HG03439 (cell line): ENCODE measurements at regions not wholly inside any gene's neighbourhood (a gene's known extent, or its start where the extent isn't known, plus 50 kb on each side); places are given as distances from the start of the nearest gene placed in this dataset.
"Not testable (repeated sequence)": the region's sequence is repeated elsewhere in the genome, so short reads cannot be mapped to it uniquely, and the experiment has no call there.

Source experiments
- ATAC-seq: cut with Tn5 transposase; IDR thresholded peaks from one replicate; pipeline ENCODE4 v1.9.1; 2021; ENCODE audit warnings: mild to moderate bottlenecking, moderate library complexity; ENCODE audit not compliant: unreplicated experiment

DNA sequence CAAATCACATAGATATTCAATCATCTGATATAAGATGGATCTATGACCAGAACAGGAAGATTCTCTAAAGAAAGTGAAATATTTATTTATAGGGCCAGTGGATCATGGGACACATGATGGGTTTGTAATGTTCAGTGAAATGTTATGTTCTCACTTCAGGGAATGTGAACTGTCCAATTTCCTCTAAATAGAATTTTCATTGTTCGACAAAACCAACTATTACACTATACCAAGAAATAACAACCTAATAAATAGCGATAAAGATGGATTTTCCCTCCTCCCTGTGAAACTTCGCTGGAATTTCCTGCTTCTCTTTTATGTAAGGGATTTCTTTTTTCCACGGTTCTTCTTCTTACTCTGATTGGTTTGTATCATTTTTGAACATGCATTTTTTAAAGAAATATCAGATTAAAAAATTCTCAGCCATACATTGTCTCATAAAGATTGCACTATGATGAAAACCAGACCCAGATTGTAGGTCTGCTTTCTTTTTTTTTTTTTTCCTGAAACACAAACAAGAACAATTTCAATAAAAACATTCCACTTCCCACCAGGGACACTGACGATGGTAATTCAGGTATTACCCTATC lies 139.8 kb upstream of the ZEB1 start:
- no peak for ATAC-seq

DNA sequence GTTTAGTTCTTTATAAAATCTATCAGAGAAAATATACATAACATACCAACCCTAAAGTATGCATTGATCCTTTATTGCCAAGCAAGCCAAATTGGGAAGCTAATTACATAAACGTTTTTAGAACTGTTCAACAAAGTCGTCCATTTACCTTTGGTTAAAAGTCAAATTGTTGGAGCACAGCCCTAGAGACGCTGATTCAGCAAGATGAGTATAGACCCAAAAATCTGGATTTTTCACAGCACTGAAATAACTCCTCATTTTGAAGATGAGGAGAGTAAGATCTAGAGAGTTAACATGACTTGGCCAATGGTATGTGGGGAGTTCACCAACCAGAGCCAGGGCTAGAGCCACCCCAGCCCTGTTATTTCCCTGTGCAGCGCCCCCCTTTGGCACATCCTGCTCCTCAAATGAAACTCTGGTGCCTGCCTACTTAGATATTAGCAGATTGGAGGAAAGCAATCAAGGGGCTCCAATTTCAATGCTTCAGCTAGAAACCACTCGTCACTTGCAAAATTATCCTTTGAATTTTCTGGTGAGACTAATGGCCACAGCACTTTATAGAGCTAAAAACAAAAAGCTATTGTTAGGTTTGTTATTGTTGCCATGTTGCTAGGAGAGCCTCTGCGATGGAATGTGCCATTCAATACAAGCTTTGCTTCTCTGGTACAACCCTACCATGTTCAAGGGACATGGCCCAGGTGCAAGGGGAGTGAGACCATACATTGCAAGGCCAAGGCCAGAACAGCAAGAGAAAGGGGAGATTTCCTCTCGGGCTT lies 132.6 kb upstream of the ZEB1 start:
- no peak for ATAC-seq

DNA sequence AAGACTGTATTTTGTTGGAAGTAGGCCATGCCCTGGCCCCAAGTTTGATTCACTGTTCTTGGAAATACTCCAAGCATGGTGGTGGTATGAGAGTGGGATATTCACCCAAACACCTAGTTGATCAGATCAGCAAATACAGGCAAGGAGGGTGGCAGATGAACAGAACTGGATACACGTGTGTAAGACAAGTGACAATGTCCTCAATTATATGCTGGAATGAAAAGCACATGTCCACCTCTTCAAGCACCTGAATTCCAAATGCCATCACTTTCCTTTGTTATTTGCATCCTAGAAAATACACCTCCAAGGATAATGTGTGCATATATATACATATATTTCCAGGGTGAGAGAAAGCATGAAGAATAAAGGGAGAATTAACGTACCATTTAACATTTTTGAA lies 131.8 kb upstream of the ZEB1 start:
- no peak for ATAC-seq

DNA sequence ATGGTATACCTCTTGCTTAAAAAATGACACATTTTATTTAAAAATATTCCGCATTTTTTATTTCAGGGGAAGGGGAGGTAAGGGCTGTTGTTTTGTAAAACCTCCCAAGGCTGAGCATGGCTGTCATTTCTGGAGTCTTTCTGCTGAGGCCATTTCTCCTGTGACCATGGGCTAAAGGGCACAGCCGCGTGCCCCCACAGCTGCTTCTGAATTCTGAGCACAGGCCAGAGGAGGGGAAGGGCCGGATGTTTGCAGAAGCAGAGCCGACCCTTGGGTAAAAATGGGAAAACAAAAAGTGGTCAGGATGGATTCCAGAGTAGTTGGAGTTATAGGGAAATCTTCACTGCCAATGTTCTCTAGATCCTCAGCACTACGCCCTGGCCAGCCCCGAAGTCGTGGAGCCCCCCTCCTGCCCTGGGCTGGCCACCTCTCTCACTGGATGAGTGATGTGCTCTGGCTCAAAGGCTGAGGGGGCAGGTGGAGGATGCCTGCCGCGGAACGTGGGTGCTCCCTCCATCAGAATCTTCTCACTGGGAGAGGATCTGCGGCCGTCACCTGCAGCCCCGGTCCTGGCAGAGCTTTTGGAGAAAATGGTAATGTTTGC lies 131.3 kb upstream of the ZEB1 start:
- ATAC-seq = no peak

DNA sequence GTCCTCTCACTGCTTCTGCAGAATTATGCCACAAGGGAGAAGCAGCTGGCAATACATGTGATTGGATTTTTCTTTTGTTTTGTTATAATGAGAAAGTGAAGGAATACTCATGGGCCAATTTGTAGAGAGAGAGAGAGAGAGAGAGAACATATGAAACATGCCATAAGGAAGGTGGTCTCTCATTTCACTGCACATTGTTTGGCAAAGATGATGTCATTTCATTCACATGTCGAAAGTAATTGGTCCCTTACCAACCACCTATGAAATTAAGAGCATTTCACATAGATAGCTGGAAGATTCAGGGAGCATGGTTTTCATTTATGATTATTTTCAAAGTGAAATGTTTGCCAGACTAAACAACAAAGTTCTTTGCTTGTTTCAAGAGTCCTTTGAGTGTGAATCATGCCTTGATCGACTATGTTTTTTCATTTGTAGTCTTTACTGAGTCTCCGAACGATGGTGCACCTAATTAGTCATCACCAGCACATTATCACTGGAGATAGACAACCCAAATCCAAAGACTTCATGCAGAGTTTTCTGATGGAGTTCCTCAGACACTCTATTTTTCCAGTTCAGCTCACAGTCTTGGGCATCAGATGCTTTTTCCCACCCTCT lies 130.1 kb upstream of the ZEB1 start:
- no peak for ATAC-seq

GRCh38 chr10:31190488-31190887 lies 128.5 kb upstream of the ZEB1 start:
- ATAC-seq = no peak

GRCh38 chr10:31192475-31192874 lies 126.5 kb upstream of the ZEB1 start:
- no peak for ATAC-seq

GRCh38 chr10:31194986-31195385 lies 124.0 kb upstream of the ZEB1 start:
- ATAC-seq = no peak

DNA sequence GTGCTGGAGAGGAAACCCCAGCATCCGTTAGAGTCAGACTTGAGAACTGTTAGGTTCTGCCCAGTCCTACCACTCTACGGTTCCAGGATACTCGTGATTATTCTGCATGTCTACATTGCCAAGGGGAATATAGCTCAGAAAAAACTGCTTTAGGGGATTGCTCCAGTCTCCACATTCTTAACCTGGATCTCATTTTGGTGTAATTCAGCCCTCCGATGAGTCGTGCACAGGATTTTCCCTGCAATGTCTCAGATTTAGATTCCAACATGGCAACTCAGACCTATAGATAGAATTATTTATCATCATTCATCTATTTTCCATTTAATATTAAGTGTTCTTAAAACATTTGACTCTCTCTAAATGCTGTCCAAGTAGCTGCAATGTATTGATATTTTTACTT lies 121.1 kb upstream of the ZEB1 start:
- ATAC-seq = no peak

DNA sequence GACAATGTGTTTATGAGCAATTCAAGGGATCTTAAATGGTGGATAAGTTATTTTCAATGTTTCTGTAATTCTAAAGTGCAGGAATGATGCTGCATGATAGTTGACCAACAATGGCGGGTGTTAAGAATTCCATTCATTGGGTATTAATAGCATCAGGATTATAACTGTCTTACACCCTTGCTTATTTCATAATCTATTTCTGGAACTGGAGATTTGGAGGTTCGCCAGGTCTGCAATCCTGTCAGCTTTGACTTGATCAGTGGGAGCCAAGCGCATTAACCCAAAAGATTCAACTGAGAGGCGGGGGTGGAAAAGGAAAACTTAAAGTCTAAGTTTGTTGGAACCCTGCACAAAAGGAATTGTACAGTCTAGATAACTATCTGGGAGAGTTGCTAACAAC lies 114.9 kb upstream of the ZEB1 start:
- ATAC-seq = no peak

GRCh38 chr10:31207636-31208035 lies 111.4 kb upstream of the ZEB1 start:
- no peak for ATAC-seq

- no peak for ATAC-seq
Measured at GRCh38 chr10:31209478-31209877, 109.5 kb upstream of the ZEB1 start.

DNA sequence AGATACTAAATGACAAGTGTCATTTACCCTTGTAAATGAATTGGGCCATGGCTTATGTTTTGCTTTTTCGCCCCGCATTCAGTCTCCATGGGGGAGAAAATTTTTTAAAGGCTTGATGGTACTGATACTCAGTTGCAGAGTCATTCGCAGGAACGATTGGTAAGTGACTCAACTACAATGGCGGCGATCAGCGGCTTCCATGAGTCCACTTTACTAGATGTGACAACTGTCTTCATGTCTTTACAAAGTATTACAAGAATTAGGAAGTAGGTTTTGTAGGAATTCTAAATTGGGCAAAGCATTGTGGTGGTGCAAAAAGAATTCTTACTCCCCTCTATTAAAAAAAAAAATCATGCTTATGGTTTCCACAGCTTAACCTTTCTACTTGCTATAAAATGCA lies 108.8 kb upstream of the ZEB1 start:
- ATAC-seq = no peak

DNA sequence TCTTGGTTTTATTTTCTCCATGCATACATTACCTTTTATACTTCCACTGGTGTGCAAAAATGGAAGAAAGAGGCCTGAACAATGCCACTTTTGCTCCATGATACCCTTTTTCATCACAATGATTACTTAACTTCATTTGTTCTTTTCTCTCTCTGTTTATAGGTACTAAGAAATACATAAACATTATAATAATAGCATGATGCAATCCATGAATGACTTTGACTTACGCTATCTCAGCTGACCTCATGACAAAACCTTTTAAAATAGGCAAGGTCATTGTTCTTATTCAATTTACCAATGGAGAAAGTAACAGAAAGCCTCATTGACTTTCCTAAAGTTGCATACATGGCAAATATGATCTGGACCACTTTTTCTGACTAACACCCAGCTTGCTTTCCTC lies 105.1 kb upstream of the ZEB1 start:
- no peak for ATAC-seq

DNA sequence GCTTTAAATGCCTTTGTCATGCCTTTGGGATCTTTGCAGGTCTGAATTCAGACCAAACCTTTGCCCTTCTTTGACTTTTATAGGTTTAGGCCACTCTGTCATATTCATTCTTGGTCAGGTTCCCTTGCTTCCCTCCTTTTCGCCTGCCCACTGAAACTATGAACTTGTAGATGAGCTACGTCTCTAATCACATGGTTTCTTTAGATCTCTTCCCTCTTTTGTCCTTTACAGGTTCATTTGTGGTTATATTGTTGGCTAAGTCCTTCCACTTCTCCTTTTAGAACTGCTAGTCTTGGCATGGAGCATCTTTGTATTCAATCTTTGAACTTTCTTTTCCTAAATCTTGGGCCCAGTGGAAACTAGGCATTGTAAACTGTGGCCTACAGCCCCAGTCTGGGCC lies 104.0 kb upstream of the ZEB1 start:
- ATAC-seq = no peak

DNA sequence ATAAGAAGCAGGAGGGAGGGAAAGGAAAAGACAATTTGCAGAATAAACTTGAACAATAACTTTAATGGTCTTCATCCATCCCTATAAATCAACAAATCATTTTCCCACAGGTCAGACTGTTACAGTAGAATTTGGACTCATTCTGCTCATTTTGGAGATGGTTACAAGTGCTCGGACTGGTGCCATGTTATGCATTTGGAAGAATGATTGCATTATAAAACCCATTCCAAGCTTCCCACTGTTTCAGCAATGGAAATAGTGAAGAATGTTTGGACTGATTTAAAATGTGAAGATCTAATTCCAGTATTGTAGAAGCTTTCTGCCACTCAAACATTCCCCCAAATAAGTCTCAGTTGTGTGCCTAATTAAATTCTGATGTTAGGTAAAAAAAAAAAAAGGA lies 99.7 kb upstream of the ZEB1 start:
- no peak for ATAC-seq

DNA sequence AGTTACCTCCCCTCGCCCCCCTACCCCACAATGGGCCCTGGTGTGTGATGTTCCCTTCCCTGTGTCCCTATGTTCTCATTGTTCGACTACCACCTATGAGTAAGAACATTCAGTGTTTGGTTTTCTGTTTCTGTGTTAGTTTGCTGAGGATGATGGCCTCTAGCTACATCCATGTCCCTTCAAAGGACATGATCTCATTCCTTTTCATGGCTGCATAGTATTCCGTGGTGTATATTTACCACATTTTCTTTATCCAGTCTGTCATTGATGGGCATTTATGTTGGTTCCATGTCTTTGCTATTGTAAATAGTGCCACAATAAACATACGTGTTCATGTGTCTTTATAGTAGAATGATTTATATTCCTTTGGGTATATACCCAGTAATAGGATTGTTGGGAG lies 90.2 kb upstream of the ZEB1 start:
- ATAC-seq = not testable (repeated sequence)

DNA sequence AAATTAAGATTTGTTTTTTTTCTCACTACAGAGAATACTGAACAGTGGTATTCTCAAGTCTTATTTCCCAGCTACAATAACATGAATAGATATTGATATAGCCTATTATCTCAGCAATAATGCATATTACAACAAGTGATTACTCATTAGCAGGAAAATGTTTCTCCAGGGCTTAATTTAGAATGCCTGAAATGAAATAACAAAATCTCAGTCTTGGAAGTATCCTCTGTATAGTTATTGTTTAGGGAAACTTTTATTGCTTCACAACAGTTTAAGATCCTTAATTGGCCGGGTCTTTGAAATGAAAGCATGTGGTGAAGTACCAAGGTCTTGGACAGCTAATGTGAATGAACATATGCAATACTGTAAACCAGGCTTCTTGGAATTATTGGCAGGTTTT lies 79.1 kb upstream of the ZEB1 start:
- ATAC-seq = no peak

- no peak for ATAC-seq
Measured at GRCh38 chr10:31242902-31243301, 76.1 kb upstream of the ZEB1 start.

DNA sequence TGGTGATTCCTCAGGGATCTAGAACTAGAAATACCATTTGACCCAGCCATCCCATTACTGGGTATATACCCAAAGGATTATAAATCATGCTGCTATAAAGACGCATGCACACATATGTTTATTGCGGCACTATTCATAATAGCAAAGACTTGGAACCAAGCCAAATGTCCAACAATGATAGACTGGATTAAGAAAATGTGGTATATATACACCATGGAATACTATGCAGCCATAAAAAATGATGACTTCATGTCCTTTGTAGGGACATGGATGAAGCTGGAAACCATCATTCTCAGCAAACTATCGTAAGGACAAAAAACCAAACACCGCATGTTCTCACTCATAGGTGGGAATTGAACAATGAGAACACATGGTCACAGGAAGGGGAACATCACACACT lies 67.9 kb upstream of the ZEB1 start:
- ATAC-seq = not testable (repeated sequence)

DNA sequence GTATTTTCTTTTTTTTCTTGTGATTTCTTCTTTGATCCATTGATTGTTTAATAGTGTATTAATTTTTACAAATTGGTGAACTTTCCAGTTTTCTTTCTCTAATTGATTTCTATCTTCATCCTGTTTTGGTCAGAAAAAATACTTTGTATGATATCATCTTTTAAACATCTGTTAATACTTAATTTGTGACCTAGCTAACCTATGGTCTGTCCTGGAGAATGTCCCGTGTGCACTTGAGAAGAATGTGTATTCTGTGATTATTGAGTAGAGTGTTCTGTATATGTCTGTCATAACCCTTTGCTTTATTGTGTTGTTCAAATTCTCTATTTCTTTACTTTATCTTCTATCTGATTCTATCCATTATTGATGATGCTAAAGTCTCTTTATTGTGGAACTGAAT lies 65.8 kb upstream of the ZEB1 start:
- ATAC-seq = no peak
